Astrocyte (in vitro differentiated cells and primary cell): ENCODE measurements at regions not wholly inside any gene's neighbourhood (a gene's known extent, or its start where the extent isn't known, plus 50 kb on each side); places are given as distances from the start of the nearest gene placed in this dataset.

Experiments
- DNase-seq: peaks from one replicate; pipeline ENCODE4 v3.0.0-alpha.2; 2010; ENCODE audit warnings: low read depth
- FAIRE-seq: peaks from 2 replicates; lab custom pipeline; 2011; peaks lifted over from hg19 to GRCh38; lab: Jason Lieb, UNC
- H2AFZ ChIP-seq: 2 replicates; pipeline ENCODE4 v1.6.0; 2012; ENCODE audit warnings: low read depth, low read length, inconsistent platforms
- H3K27ac ChIP-seq: 2 replicates; pipeline ENCODE4 v1.5.1; 2011; ENCODE audit warnings: low read depth, low read length, inconsistent platforms
- H3K27me3 ChIP-seq: 2 replicates; pipeline ENCODE4 v1.6.0; 2011; ENCODE audit warnings: low read length, inconsistent platforms; ENCODE audit not compliant: insufficient read depth
- H3K36me3 ChIP-seq: 2 replicates; pipeline ENCODE4 v1.5.1; 2011; ENCODE audit warnings: low read length, inconsistent platforms; ENCODE audit not compliant: insufficient read depth
- H3K4me1 ChIP-seq: 2 replicates; pipeline ENCODE4 v1.5.1; 2011; ENCODE audit warnings: low read length, inconsistent platforms; ENCODE audit not compliant: insufficient read depth
- H3K4me2 ChIP-seq: 2 replicates; pipeline ENCODE4 v1.6.0; 2012; ENCODE audit warnings: low read length, inconsistent platforms
- H3K4me3 ChIP-seq: 2 replicates; pipeline ENCODE4 v1.5.1; 2011; ENCODE audit warnings: low read depth, mild to moderate bottlenecking, low read length, inconsistent platforms; ENCODE audit not compliant: insufficient read depth
- H3K79me2 ChIP-seq: 2 replicates; pipeline ENCODE4 v1.6.0; 2012; ENCODE audit warnings: mild to moderate bottlenecking, low read length, inconsistent platforms; ENCODE audit not compliant: insufficient read depth
- H3K9ac ChIP-seq: 2 replicates; pipeline ENCODE4 v1.6.0; 2012; ENCODE audit warnings: mild to moderate bottlenecking, low read length, inconsistent platforms
- H3K9me3 ChIP-seq: 2 replicates; pipeline ENCODE4 v1.5.1; 2012; ENCODE audit warnings: low read depth, mild to moderate bottlenecking, low read length, inconsistent platforms; ENCODE audit not compliant: insufficient read depth
- H4K20me1 ChIP-seq: 2 replicates; pipeline ENCODE4 v1.6.0; 2012; ENCODE audit warnings: low read length, inconsistent platforms; ENCODE audit not compliant: insufficient read depth
- H3K27ac Mint-ChIP-seq: one replicate; pipeline ENCODE4 v1.8.0; 2021; ENCODE audit warnings: mild to moderate bottlenecking, mixed read lengths; ENCODE audit not compliant: unreplicated experiment
- H3K27me3 Mint-ChIP-seq: one replicate; pipeline ENCODE4 v1.8.0; 2021; ENCODE audit warnings: low read depth, mixed read lengths; ENCODE audit not compliant: unreplicated experiment
- H3K36me3 Mint-ChIP-seq: one replicate; pipeline ENCODE4 v1.8.0; 2021; ENCODE audit warnings: low read depth, mixed read lengths; ENCODE audit not compliant: unreplicated experiment
- H3K4me1 Mint-ChIP-seq: one replicate; pipeline ENCODE4 v1.8.0; 2021; ENCODE audit warnings: low read depth, mixed read lengths; ENCODE audit not compliant: unreplicated experiment
- H3K4me3 Mint-ChIP-seq: one replicate; pipeline ENCODE4 v1.8.0; 2021; ENCODE audit warnings: mild to moderate bottlenecking, moderate library complexity, mixed read lengths; ENCODE audit not compliant: unreplicated experiment
- H3K9me3 Mint-ChIP-seq: one replicate; pipeline ENCODE4 v1.8.0; 2021; ENCODE audit warnings: mild to moderate bottlenecking, mixed read lengths; ENCODE audit not compliant: unreplicated experiment
- EZH2 ChIP-seq: IDR thresholded peaks from 2 replicates; pipeline ENCODE4 v1.6.1; 2012; ENCODE audit warnings: mild to moderate bottlenecking, low read length, inconsistent platforms; ENCODE audit not compliant: insufficient read depth
- TF ChIP-seq, protein P1 (sequence below): IDR thresholded peaks from 2 replicates; pipeline ENCODE4 v1.5.1; 2011; ENCODE audit warnings: low read depth, mild to moderate bottlenecking, inconsistent platforms, low read length, moderate library complexity; ENCODE audit not compliant: insufficient read depth

DNA sequence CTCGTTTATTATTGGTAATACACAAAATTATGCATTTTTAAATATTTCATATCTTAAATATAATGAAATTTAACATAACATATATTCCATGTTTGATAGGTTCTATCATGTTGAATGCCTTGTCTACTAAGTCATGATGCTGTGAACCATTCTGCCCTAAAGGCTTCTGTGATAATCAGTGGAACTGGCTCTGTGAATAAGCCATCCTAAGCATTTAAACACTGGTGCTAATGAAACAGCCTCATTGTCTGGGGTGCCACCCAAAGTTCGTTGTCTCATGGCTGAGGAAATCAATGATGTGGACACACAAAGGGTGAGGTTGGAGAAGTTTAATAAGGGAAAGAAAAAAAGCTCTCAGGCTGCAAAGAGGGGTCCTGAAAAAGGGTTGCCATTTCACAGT lies 264.7 kb upstream of the ZRANB2 start:
- no peak for TF ChIP-seq EZH2
- H3K27me3 ChIP-seq, result no peaks in the 10 kb centered on the region
- Mint-ChIP-seq H3K4me1 (no peaks in the 10 kb centered on the region), H3K27me3 (no peaks in the 10 kb centered on the region), H3K9me3 (peaks cover 8% of the 10 kb centered on the region), H3K4me3 (no peak overlapping the region), H3K27ac (no peak overlapping the region), H3K36me3 (no peaks in the 10 kb centered on the region)
- no peak overlapping the region for H3K4me3 ChIP-seq
- H4K20me1 ChIP-seq, result no peaks in the 10 kb centered on the region
- DNase-seq, result no peak
- no peaks in the 10 kb centered on the region for H3K4me1 ChIP-seq
- H3K36me3 ChIP-seq, result no peaks in the 10 kb centered on the region
- no peak overlapping the region for H3K27ac ChIP-seq
- H3K79me2 ChIP-seq, result no peaks in the 10 kb centered on the region
- FAIRE-seq, result no peak
- no peak overlapping the region for H2AFZ ChIP-seq
- H3K9ac ChIP-seq, result no peak overlapping the region
- no peaks in the 10 kb centered on the region for H3K9me3 ChIP-seq
- H3K4me2 ChIP-seq, result no peak overlapping the region

DNA sequence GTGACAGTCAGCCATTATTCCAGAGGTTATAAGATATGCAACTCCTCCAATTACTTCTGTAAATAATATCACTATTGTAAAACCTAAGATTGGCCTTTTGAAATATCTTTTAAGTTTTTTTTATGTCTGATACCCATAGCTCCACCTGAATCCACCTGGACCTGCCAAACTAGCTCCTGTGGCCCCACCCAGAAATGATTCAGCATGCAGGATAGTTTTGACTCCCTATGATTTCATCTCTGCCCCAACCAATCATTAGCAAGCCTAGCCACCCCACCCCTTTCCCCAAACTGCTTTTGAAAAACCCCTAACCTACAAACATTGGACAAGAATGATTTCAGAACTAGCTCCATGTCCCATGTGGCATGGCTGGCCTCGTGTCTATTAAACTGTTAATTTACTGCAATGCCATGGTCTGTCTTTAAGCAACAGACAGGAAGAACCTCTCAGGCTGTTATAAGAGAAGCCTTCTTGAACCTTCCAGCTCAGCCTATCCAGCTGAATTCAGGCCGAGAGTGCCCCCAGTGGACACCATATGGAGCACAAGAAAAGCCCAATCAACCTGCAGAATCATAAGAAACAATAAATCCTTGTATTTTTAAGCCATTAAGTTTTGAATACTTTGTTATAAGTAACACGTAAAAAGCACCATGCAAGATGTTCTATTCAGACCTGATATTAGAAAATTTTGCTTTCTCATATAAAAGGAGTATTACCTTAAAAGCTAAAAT lies 263.0 kb upstream of the ZRANB2 start:
- H3K4me3 ChIP-seq, result no peak overlapping the region
- H3K9ac ChIP-seq, result no peak overlapping the region
- H4K20me1 ChIP-seq, result no peaks in the 10 kb centered on the region
- no peak for DNase-seq
- no peak overlapping the region for H3K27ac ChIP-seq
- no peak overlapping the region for H3K4me2 ChIP-seq
- H3K27me3 Mint-ChIP-seq, result no peaks in the 10 kb centered on the region
- H2AFZ ChIP-seq, result no peak overlapping the region
- H3K4me1 ChIP-seq, result no peaks in the 10 kb centered on the region
- H3K9me3 ChIP-seq, result peaks cover 2% of the 10 kb centered on the region
- FAIRE-seq, result no peak
- H3K4me1 Mint-ChIP-seq, result no peaks in the 10 kb centered on the region
- peaks cover 2% of the 10 kb centered on the region for H3K36me3 Mint-ChIP-seq
- H3K4me3 Mint-ChIP-seq, result no peak overlapping the region
- H3K9me3 Mint-ChIP-seq, result peaks cover 12% of the 10 kb centered on the region
- no peaks in the 10 kb centered on the region for H3K36me3 ChIP-seq
- TF ChIP-seq EZH2, result no peak
- H3K79me2 ChIP-seq, result no peaks in the 10 kb centered on the region
- H3K27ac Mint-ChIP-seq, result no peak overlapping the region
- H3K27me3 ChIP-seq, result no peaks in the 10 kb centered on the region

DNA sequence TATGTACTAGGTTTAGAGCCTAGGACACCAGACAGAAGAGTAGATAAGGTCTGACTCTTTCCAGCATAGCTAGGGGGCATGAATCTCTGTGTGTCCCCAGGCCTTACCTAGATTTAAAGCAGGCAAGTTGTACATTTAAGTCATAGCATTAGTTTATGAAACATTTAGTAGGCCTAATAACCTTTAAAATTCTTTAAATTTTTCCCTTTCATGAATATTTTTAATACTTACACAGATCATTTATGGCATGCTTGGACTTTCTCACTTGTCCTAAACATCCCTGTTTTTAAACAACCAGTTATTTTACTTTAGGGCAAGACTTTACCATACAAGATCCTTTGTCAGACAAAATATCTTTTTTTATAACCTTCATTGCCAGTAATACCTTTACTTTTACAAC lies 258.4 kb upstream of the ZRANB2 start:
- Histone ChIP-seq H3K9ac (no peak overlapping the region), H3K9me3 (peaks cover 2% of the 10 kb centered on the region), H2AFZ (no peak overlapping the region), H3K36me3 (no peaks in the 10 kb centered on the region), H3K4me3 (no peak overlapping the region), H3K79me2 (no peaks in the 10 kb centered on the region), H3K4me1 (no peaks in the 10 kb centered on the region), H3K4me2 (no peak overlapping the region), H3K27ac (no peak overlapping the region), H3K27me3 (no peaks in the 10 kb centered on the region), H4K20me1 (no peaks in the 10 kb centered on the region)
- Mint-ChIP-seq H3K36me3 (peaks cover 2% of the 10 kb centered on the region), H3K4me3 (no peak overlapping the region), H3K4me1 (no peaks in the 10 kb centered on the region), H3K27ac (no peak overlapping the region), H3K27me3 (no peaks in the 10 kb centered on the region), H3K9me3 (peaks cover 12% of the 10 kb centered on the region)
- DNase-seq (no peak), FAIRE-seq (no peak)
- TF ChIP-seq, protein P1, sequence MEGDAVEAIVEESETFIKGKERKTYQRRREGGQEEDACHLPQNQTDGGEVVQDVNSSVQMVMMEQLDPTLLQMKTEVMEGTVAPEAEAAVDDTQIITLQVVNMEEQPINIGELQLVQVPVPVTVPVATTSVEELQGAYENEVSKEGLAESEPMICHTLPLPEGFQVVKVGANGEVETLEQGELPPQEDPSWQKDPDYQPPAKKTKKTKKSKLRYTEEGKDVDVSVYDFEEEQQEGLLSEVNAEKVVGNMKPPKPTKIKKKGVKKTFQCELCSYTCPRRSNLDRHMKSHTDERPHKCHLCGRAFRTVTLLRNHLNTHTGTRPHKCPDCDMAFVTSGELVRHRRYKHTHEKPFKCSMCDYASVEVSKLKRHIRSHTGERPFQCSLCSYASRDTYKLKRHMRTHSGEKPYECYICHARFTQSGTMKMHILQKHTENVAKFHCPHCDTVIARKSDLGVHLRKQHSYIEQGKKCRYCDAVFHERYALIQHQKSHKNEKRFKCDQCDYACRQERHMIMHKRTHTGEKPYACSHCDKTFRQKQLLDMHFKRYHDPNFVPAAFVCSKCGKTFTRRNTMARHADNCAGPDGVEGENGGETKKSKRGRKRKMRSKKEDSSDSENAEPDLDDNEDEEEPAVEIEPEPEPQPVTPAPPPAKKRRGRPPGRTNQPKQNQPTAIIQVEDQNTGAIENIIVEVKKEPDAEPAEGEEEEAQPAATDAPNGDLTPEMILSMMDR, result no peak
- TF ChIP-seq EZH2, result no peak
